ENCODE measurements at regions not wholly inside any gene's neighbourhood (a gene's known extent, or its start where the extent isn't known, plus 50 kb on each side); places are given as distances from the start of the nearest gene placed in this dataset.

DNA sequence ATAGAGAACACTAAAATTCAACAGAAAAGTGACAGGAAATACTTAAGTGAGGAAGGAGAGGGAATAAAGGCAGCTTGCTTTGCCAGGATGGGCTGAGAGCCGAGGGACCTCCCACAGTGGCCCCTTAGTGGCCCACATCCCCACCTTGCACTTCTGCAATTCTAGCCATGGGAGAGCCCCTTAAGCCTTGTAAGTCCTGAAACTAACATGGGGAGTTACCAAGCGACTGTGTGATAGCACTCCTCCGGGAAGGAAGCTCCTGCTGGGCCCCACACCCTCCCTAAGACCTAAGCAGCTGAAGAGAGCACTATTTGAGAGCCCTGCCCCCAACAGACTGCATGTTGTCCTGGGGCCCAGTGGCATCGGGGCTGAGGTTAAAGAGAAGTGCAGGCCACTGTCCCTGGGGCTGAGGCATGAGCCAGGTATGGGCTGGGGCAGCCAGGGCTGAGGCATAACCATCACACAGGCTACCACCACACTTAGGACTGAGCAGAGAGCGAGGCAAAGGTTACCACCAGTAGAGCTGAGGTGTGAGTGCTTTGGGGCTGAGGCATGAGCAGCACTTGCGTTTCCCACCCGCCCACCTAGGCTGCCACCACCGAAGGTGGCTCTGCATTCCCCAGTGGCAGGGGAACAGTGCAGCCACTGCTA is 301.8 kb upstream of the TRPC7 start:
- Mint-ChIP-seq H3K36me3 (no peaks in the 10 kb centered on the region), H3K4me3 (no peak overlapping the region), H3K27ac (no peak overlapping the region), H3K4me1 (no peaks in the 10 kb centered on the region), H3K27me3 (no peaks in the 10 kb centered on the region), H3K9me3 (peaks cover 0 to 6% (median 2%) of the 10 kb centered on the region in 7 donors)
- Histone ChIP-seq H3K4me3 (ENCODE audit: low read depth, low read length) (no peak overlapping the region), H3K27me3 (ENCODE audit: control insufficient read depth, insufficient read depth, low read length) (no peaks in the 10 kb centered on the region), H3K27ac (ENCODE audit: insufficient read depth, low read length, poor library complexity, severe bottlenecking) (no peak overlapping the region), H3K4me1 (ENCODE audit: control insufficient read depth, insufficient read depth, low read length, poor library complexity, severe bottlenecking) (no peaks in the 10 kb centered on the region), H3K36me3 (ENCODE audit: control insufficient read depth, insufficient read depth, low read length) (no peaks in the 10 kb centered on the region), H3K9me3 (ENCODE audit: control insufficient read depth in 2 of 2, low read length in 2 of 2) (no peaks in the 10 kb centered on the region)
- DNase-seq (no peak), ATAC-seq (ENCODE audit: low read depth in 2 of 2) (no peak)

DNA sequence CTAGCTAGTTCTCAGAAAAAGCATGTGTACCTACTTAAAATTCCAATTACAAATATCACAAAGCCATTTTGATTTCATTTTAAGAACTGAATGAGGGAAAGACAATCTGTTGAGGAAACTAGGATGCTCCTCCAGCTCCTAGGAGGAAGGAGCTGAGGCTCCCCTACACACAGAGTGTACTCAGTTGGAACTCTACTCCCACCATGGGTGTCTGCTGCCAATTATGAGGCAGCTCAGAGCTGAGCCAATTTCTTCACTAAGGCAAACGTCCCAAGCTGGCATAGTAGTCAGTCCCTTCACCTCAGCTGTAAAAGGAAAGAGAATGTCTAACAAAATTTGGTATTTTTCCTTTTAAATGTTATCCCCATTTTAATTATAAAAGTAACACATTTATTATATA is 300.0 kb upstream of the TRPC7 start:
- H3K27me3 ChIP-seq (ENCODE audit: control insufficient read depth, insufficient read depth, low read length), result no peaks in the 10 kb centered on the region
- ATAC-seq (ENCODE audit: low read depth in 2 of 2) (no peak), DNase-seq (no peak)
- no peak overlapping the region for H3K4me3 Mint-ChIP-seq
- no peaks in the 10 kb centered on the region for H3K36me3 ChIP-seq (ENCODE audit: control insufficient read depth, insufficient read depth, low read length)
- no peaks in the 10 kb centered on the region for H3K9me3 ChIP-seq (ENCODE audit: control insufficient read depth in 2 of 2, low read length in 2 of 2)
- no peak overlapping the region for H3K27ac ChIP-seq (ENCODE audit: insufficient read depth, low read length, poor library complexity, severe bottlenecking)
- no peaks in the 10 kb centered on the region for H3K27me3 Mint-ChIP-seq
- no peaks in the 10 kb centered on the region for H3K36me3 Mint-ChIP-seq
- peaks cover 0 to 6% (median 2%) of the 10 kb centered on the region in 7 donors for H3K9me3 Mint-ChIP-seq
- no peaks in the 10 kb centered on the region for H3K4me1 Mint-ChIP-seq
- H3K4me3 ChIP-seq (ENCODE audit: low read depth, low read length), result no peak overlapping the region
- no peaks in the 10 kb centered on the region for H3K4me1 ChIP-seq (ENCODE audit: control insufficient read depth, insufficient read depth, low read length, poor library complexity, severe bottlenecking)
- H3K27ac Mint-ChIP-seq, result no peak overlapping the region

DNA sequence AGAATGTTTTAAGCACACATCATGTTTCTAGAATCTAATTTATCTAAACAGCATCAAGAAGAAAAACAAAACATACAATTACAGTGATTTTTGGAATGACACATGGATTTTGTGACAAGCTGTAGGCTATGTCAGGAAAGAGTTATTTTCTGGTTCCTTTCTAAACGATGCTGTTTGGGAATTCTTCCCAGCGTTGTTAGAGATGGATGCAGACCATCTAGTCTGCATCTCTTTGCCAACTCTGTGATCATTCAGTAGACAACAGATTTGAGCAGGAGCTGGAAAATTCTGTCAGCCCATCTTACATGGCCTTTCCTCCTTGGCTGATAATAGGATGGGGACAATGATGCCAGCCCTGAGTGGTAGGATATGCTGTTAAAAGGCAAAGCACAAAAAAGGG is 295.7 kb upstream of the TRPC7 start:
- no peak for DNase-seq
- H3K4me3 ChIP-seq (ENCODE audit: low read depth, low read length), result no peak overlapping the region
- no peak overlapping the region for H3K27ac ChIP-seq (ENCODE audit: insufficient read depth, low read length, poor library complexity, severe bottlenecking)
- H3K9me3 ChIP-seq (ENCODE audit: control insufficient read depth in 2 of 2, low read length in 2 of 2), result no peaks in the 10 kb centered on the region
- ATAC-seq (ENCODE audit: low read depth in 2 of 2), result no peak
- no peaks in the 10 kb centered on the region for H3K4me1 ChIP-seq (ENCODE audit: control insufficient read depth, insufficient read depth, low read length, poor library complexity, severe bottlenecking)
- Mint-ChIP-seq H3K36me3 (no peaks in the 10 kb centered on the region), H3K4me3 (no peak overlapping the region), H3K4me1 (no peaks in the 10 kb centered on the region), H3K27ac (no peak overlapping the region), H3K9me3 (peaks cover 0 to 5% (median 0%) of the 10 kb centered on the region in 7 donors), H3K27me3 (no peaks in the 10 kb centered on the region)
- H3K27me3 ChIP-seq (ENCODE audit: control insufficient read depth, insufficient read depth, low read length), result no peaks in the 10 kb centered on the region
- H3K36me3 ChIP-seq (ENCODE audit: control insufficient read depth, insufficient read depth, low read length), result no peaks in the 10 kb centered on the region

- no peak overlapping the region for H3K4me3 Mint-ChIP-seq
- ATAC-seq (ENCODE audit: low read depth in 2 of 2) (no peak), DNase-seq (no peak)
- Histone ChIP-seq H3K27me3 (ENCODE audit: control insufficient read depth, insufficient read depth, low read length) (no peaks in the 10 kb centered on the region), H3K4me3 (ENCODE audit: low read depth, low read length) (no peak overlapping the region), H3K4me1 (ENCODE audit: control insufficient read depth, insufficient read depth, low read length, poor library complexity, severe bottlenecking) (no peaks in the 10 kb centered on the region), H3K27ac (ENCODE audit: insufficient read depth, low read length, poor library complexity, severe bottlenecking) (no peak overlapping the region), H3K36me3 (ENCODE audit: control insufficient read depth, insufficient read depth, low read length) (no peaks in the 10 kb centered on the region), H3K9me3 (ENCODE audit: control insufficient read depth in 2 of 2, low read length in 2 of 2) (no peaks in the 10 kb centered on the region)
- H3K9me3 Mint-ChIP-seq, result peaks cover 0 to 12% (median 0%) of the 10 kb centered on the region in 7 donors
- no peaks in the 10 kb centered on the region for H3K4me1 Mint-ChIP-seq
- no peaks in the 10 kb centered on the region for H3K27me3 Mint-ChIP-seq
- H3K27ac Mint-ChIP-seq, result no peak overlapping the region
- no peaks in the 10 kb centered on the region for H3K36me3 Mint-ChIP-seq
Observed at GRCh38 chr5:136656811-136657210, 291.5 kb upstream of the TRPC7 start.

- Histone ChIP-seq H3K36me3 (ENCODE audit: control insufficient read depth, insufficient read depth, low read length) (no peaks in the 10 kb centered on the region), H3K9me3 (ENCODE audit: control insufficient read depth in 2 of 2, low read length in 2 of 2) (no peaks in the 10 kb centered on the region), H3K27me3 (ENCODE audit: control insufficient read depth, insufficient read depth, low read length) (no peaks in the 10 kb centered on the region), H3K4me3 (ENCODE audit: low read depth, low read length) (no peak overlapping the region), H3K4me1 (ENCODE audit: control insufficient read depth, insufficient read depth, low read length, poor library complexity, severe bottlenecking) (no peaks in the 10 kb centered on the region), H3K27ac (ENCODE audit: insufficient read depth, low read length, poor library complexity, severe bottlenecking) (no peak overlapping the region)
- H3K27me3 Mint-ChIP-seq, result no peaks in the 10 kb centered on the region
- H3K36me3 Mint-ChIP-seq, result no peaks in the 10 kb centered on the region
- H3K27ac Mint-ChIP-seq, result no peak overlapping the region
- no peak overlapping the region for H3K4me3 Mint-ChIP-seq
- no peaks in the 10 kb centered on the region for H3K4me1 Mint-ChIP-seq
- DNase-seq, result no peak
- H3K9me3 Mint-ChIP-seq, result peaks cover 0 to 12% (median 2%) of the 10 kb centered on the region in 7 donors
- no peak for ATAC-seq (ENCODE audit: low read depth in 2 of 2)
Observed at GRCh38 chr5:136655468-136655867, 290.1 kb upstream of the TRPC7 start.

DNA sequence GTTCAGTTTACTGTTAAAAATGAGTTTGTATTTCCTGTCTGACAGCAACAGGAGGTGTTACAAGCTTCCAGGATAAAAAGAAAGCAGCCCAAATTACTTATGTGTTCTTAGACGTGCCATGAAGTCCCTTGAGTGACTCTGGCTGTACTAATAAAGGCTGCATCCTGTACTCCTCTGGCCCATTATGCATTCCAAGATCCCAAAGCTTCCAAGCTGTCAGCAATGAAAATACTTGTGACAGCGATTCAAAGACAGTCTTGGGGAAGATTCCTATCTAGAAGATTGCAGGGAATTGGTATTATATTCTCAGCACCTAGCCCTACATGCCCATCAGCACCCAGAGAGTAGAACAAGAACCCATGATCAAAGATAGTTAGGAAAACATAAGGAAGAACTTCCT is 281.6 kb upstream of the TRPC7 start:
- no peaks in the 10 kb centered on the region for H3K36me3 Mint-ChIP-seq
- no peaks in the 10 kb centered on the region for H3K4me1 Mint-ChIP-seq
- no peak for ATAC-seq (ENCODE audit: low read depth in 2 of 2)
- DNase-seq, result no peak
- H3K4me3 Mint-ChIP-seq, result no peak overlapping the region
- Histone ChIP-seq H3K9me3 (ENCODE audit: control insufficient read depth in 2 of 2, low read length in 2 of 2) (no peaks in the 10 kb centered on the region), H3K4me1 (ENCODE audit: control insufficient read depth, insufficient read depth, low read length, poor library complexity, severe bottlenecking) (no peaks in the 10 kb centered on the region), H3K27me3 (ENCODE audit: control insufficient read depth, insufficient read depth, low read length) (no peaks in the 10 kb centered on the region), H3K27ac (ENCODE audit: insufficient read depth, low read length, poor library complexity, severe bottlenecking) (no peak overlapping the region), H3K36me3 (ENCODE audit: control insufficient read depth, insufficient read depth, low read length) (no peaks in the 10 kb centered on the region), H3K4me3 (ENCODE audit: low read depth, low read length) (no peak overlapping the region)
- H3K9me3 Mint-ChIP-seq, result peaks cover 0 to 11% (median 5%) of the 10 kb centered on the region in 7 donors
- no peaks in the 10 kb centered on the region for H3K27me3 Mint-ChIP-seq
- H3K27ac Mint-ChIP-seq, result no peak overlapping the region

- no peaks in the 10 kb centered on the region for H3K4me1 Mint-ChIP-seq
- Histone ChIP-seq H3K4me1 (ENCODE audit: control insufficient read depth, insufficient read depth, low read length, poor library complexity, severe bottlenecking) (no peaks in the 10 kb centered on the region), H3K9me3 (ENCODE audit: control insufficient read depth in 2 of 2, low read length in 2 of 2) (no peaks in the 10 kb centered on the region), H3K4me3 (ENCODE audit: low read depth, low read length) (no peak overlapping the region), H3K27me3 (ENCODE audit: control insufficient read depth, insufficient read depth, low read length) (no peaks in the 10 kb centered on the region), H3K36me3 (ENCODE audit: control insufficient read depth, insufficient read depth, low read length) (no peaks in the 10 kb centered on the region), H3K27ac (ENCODE audit: insufficient read depth, low read length, poor library complexity, severe bottlenecking) (no peak overlapping the region)
- ATAC-seq (ENCODE audit: low read depth in 2 of 2), result no peak
- no peaks in the 10 kb centered on the region for H3K27me3 Mint-ChIP-seq
- no peak for DNase-seq
- no peak overlapping the region for H3K4me3 Mint-ChIP-seq
- H3K27ac Mint-ChIP-seq, result no peak overlapping the region
- H3K36me3 Mint-ChIP-seq, result no peaks in the 10 kb centered on the region
- H3K9me3 Mint-ChIP-seq, result peaks cover 0 to 5% (median 2%) of the 10 kb centered on the region in 7 donors
Observed at GRCh38 chr5:136642976-136643375, 277.6 kb upstream of the TRPC7 start.

GRCh38 chr5:136639616-136640015 is 274.3 kb upstream of the TRPC7 start:
- ATAC-seq (ENCODE audit: low read depth in 2 of 2), result no peak
- H3K9me3 ChIP-seq (ENCODE audit: control insufficient read depth in 2 of 2, low read length in 2 of 2), result no peaks in the 10 kb centered on the region
- no peak overlapping the region for H3K27ac Mint-ChIP-seq
- H3K4me3 ChIP-seq (ENCODE audit: low read depth, low read length), result no peak overlapping the region
- H3K27me3 Mint-ChIP-seq, result no peaks in the 10 kb centered on the region
- DNase-seq, result no peak
- H3K9me3 Mint-ChIP-seq, result peaks cover 0 to 3% (median 0%) of the 10 kb centered on the region in 7 donors
- H3K27me3 ChIP-seq (ENCODE audit: control insufficient read depth, insufficient read depth, low read length), result no peaks in the 10 kb centered on the region
- H3K36me3 Mint-ChIP-seq, result no peaks in the 10 kb centered on the region
- H3K4me3 Mint-ChIP-seq, result no peak overlapping the region
- no peaks in the 10 kb centered on the region for H3K4me1 Mint-ChIP-seq
- H3K4me1 ChIP-seq (ENCODE audit: control insufficient read depth, insufficient read depth, low read length, poor library complexity, severe bottlenecking), result no peaks in the 10 kb centered on the region
- no peak overlapping the region for H3K27ac ChIP-seq (ENCODE audit: insufficient read depth, low read length, poor library complexity, severe bottlenecking)
- H3K36me3 ChIP-seq (ENCODE audit: control insufficient read depth, insufficient read depth, low read length), result no peaks in the 10 kb centered on the region
